ENCODE measurements at regions not wholly inside any gene's neighbourhood (a gene's known extent, or its start where the extent isn't known, plus 50 kb on each side); places are given as distances from the start of the nearest gene placed in this dataset.

DNA sequence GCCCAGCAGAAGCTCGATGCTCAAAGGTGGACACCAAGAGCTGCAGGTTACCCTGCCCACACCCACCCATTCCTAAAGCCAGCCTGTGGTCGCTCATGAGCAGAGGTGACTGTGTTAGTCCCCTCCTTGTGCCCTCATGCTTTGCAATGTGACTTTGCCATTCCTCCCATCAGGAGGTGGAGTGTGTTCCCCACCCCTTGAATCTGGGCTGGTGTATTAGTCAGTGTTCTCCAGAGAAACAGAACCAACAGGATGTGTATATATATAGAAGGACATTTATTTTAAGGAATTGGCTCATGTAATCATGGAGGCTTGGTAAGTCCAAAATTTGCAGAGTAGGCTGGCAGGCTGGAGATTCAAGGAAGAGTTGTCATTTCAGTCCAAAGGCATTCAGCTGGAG is 54.4 kb upstream of the RNF24 start:
- H3K4me3 ChIP-seq (ENCODE audit: low read length), result no peak overlapping the region
- DNase-seq (ENCODE audit: low read depth), result no peak
- TF ChIP-seq, protein P1, sequence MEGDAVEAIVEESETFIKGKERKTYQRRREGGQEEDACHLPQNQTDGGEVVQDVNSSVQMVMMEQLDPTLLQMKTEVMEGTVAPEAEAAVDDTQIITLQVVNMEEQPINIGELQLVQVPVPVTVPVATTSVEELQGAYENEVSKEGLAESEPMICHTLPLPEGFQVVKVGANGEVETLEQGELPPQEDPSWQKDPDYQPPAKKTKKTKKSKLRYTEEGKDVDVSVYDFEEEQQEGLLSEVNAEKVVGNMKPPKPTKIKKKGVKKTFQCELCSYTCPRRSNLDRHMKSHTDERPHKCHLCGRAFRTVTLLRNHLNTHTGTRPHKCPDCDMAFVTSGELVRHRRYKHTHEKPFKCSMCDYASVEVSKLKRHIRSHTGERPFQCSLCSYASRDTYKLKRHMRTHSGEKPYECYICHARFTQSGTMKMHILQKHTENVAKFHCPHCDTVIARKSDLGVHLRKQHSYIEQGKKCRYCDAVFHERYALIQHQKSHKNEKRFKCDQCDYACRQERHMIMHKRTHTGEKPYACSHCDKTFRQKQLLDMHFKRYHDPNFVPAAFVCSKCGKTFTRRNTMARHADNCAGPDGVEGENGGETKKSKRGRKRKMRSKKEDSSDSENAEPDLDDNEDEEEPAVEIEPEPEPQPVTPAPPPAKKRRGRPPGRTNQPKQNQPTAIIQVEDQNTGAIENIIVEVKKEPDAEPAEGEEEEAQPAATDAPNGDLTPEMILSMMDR (conservative IDR thresholded peaks at IDR 0.05; ENCODE audit: low read depth, low read length), result no peak

DNA sequence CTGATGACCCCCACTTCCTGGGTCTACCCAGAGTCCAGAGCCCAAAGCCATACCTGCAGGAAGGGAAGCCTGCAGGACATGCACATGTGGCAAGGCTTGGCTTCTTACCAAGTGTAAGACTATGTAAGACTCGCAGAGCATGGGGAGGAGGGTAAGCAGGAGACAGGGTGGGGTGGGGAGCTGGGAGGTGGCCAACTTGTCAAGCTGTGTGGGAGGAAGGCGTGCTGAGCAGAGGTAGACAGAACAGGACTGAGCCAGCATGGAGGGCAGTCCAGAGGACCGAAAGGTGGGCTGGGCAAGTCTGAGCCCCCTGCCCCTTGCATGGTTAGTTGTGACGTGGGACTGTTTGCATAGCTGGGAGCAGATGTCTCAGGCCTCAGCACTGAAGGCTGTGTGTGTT is 53.4 kb upstream of the RNF24 start:
- TF ChIP-seq, protein P1 (conservative IDR thresholded peaks at IDR 0.05; ENCODE audit: low read depth, low read length), result no peak
- DNase-seq (ENCODE audit: low read depth), result no peak
- no peak overlapping the region for H3K4me3 ChIP-seq (ENCODE audit: low read length)

DNA sequence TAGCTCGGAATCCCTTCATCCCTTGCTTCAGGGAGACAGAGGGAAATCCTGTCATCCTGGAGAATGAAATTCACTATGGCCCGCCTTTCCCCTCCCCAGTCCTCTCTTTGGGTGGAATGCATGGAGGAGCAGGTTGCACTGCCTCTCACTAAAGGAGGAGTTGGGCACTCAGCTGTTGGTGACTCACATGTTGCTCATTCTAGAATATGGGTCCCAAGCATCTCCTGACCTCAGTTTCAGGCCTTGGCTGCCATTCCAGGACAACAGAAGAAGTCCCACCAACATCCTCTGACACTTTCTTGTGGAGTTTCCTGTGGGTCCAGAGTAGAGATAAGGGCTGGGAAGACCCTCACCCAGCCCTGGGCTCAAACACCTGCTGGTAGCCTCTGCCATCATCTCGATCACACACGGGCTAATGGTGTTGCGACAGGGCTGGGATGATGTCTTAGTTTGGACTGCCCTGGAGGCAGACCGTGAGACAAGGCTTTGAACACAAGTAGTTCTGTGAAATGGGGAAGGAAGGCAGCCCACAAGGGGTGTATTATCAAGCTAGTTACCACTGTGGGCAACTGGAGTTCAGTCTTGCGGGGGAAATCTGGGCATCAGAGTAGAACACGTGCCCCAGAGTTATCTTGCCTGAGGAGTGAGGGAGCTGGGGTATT is 52.4 kb upstream of the RNF24 start:
- H3K4me3 ChIP-seq (ENCODE audit: low read length), result no peak overlapping the region
- DNase-seq (ENCODE audit: low read depth), result no peak
- TF ChIP-seq, protein P1 (conservative IDR thresholded peaks at IDR 0.05; ENCODE audit: low read depth, low read length), result no peak

DNA sequence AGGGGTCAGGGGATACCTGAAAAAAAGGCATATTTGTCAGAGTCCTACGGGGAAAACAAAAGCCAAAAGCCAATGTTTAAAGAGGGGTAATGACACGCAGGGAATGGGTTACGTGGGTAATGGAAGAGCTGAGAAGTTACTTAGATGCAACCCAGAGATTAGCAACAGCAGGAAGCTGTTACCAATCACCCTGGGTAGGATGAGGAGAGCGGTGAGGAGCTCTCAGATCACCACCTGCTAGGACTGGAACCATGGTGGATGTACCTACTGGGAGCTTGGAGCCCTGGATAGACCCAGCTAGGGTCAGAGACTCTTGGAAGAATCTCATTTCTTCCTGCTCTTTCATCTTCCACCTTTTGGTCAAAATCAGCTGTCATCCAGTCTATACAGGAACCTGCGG is 51.2 kb upstream of the RNF24 start:
- TF ChIP-seq, protein P1 (conservative IDR thresholded peaks at IDR 0.05; ENCODE audit: low read depth, low read length), result no peak
- H3K4me3 ChIP-seq (ENCODE audit: low read length), result no peak overlapping the region
- no peak for DNase-seq (ENCODE audit: low read depth)

DNA sequence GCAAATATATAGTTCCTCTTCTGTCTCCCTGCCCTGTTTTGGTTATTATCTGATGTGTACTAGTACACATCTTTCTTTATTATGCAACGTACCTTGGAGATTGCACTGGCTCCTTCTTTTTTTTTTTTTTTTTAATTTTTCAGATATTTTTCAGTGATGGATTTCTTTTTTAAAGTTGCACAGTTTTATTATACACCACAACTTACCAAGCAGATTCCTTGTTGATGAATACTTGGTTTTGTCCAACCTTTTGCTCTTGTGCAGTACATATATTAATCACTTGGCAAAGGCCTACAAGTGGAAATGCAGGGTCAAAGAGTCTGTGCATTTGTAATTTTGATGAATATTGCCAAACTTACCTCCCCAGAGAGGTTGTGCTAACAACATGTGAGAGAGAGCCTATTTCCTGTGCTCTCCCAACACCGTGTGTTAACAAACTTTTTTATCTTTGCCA is 50.1 kb upstream of the RNF24 start:
- TF ChIP-seq, protein P1 (conservative IDR thresholded peaks at IDR 0.05; ENCODE audit: low read depth, low read length), result no peak
- no peak overlapping the region for H3K4me3 ChIP-seq (ENCODE audit: low read length)

More for the DNA sequence above, 50.1 kb upstream of the RNF24 start:
- DNase-seq (ENCODE audit: low read depth), result no peak

All from retinal pigment epithelial cell (primary cell).